ENCODE measurements at regions not wholly inside any gene's neighbourhood (a gene's known extent, or its start where the extent isn't known, plus 50 kb on each side); places are given as distances from the start of the nearest gene placed in this dataset.

GRCh38 chr2:207351171-207351570 is 178.6 kb upstream of the CREB1 start:
- TF ChIP-seq CTCF (IDR thresholded peaks at IDR 0.05; ENCODE audit: insufficient read depth, low read length, poor library complexity, severe bottlenecking): no peak
- Histone ChIP-seq H3K27me3 (ENCODE audit: control insufficient read depth, insufficient read depth, low read length) (no peaks in the 10 kb centered on the region), H3K4me3 (ENCODE audit: low read depth, low read length) (no peak overlapping the region)

DNA sequence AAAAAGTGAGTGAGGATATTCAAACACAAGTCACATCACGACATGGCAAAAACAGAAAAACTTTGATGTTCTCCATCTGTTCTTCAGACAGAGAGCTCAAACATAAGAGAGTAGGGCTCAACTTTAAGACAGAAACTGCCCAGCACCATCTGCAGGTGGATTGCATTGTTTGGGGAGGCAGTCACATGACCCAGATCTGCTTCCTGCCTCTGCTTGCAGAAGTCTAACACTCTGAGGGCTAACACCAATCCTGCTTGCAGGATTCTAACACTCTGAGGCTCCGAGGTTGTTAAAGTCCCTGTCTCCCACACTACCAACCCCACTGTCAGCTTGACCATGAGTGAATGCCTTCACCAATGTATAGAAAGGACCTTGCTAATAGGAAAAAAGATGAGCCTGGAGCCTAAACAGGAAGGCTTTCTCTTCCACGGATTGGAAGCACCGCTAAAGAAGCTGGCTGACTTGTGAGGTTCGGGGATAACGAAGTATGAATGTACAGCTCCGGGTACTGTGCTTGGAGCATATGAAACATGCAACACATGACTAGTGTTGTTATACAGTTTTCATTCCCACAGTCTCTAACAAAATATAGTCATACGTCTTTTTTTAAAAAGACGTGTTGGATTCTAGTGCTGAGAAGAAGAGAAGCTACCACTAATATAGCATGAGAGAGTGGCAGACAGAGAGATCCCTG is 176.6 kb upstream of the CREB1 start:
- Histone ChIP-seq H3K36me3 (ENCODE audit: control insufficient read depth, insufficient read depth, low read length) (no peaks in the 10 kb centered on the region), H3K27me3 (ENCODE audit: control insufficient read depth, insufficient read depth, low read length) (no peaks in the 10 kb centered on the region), H3K4me3 (ENCODE audit: low read depth, low read length) (no peak overlapping the region)
- TF ChIP-seq CTCF (IDR thresholded peaks at IDR 0.05; ENCODE audit: insufficient read depth, low read length, poor library complexity, severe bottlenecking): no peak
- no peak for DNase-seq (ENCODE audit: low read depth)

More at GRCh38 chr2:207351171-207351570, 178.6 kb upstream of the CREB1 start:
- no peak for DNase-seq (ENCODE audit: low read depth)
- H3K36me3 ChIP-seq (ENCODE audit: control insufficient read depth, insufficient read depth, low read length): no peaks in the 10 kb centered on the region

DNA sequence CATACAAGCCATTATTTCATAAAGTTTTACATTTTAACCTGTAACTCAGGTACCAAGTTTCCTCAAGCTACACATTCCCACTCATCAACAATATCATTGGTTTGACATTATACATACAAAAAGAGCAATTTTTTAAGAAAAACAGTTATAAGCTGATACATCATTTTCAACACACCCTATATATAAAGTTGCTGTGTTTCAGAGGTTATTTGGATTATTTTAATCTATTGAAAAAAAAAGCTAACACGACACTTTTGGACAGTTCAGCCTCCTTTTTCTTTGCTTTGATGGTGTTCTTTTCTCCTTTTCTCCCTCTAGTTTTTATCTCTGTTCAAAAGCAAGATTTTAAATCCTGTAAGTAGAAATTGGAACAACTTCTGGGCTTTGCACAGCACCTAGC is 175.9 kb upstream of the CREB1 start:
- DNase-seq (ENCODE audit: low read depth): no peak
- H3K36me3 ChIP-seq (ENCODE audit: control insufficient read depth, insufficient read depth, low read length): no peaks in the 10 kb centered on the region
- H3K27me3 ChIP-seq (ENCODE audit: control insufficient read depth, insufficient read depth, low read length): no peaks in the 10 kb centered on the region
- no peak overlapping the region for H3K4me3 ChIP-seq (ENCODE audit: low read depth, low read length)
- TF ChIP-seq CTCF (IDR thresholded peaks at IDR 0.05; ENCODE audit: insufficient read depth, low read length, poor library complexity, severe bottlenecking): no peak

- no peaks in the 10 kb centered on the region for H3K27me3 ChIP-seq (ENCODE audit: control insufficient read depth, insufficient read depth, low read length)
- H3K4me3 ChIP-seq (ENCODE audit: low read depth, low read length): no peak overlapping the region
- DNase-seq (ENCODE audit: low read depth): no peak
- no peak for TF ChIP-seq CTCF (IDR thresholded peaks at IDR 0.05; ENCODE audit: insufficient read depth, low read length, poor library complexity, severe bottlenecking)
- no peaks in the 10 kb centered on the region for H3K36me3 ChIP-seq (ENCODE audit: control insufficient read depth, insufficient read depth, low read length)
Measured at GRCh38 chr2:207354462-207354861, 175.3 kb upstream of the CREB1 start.

DNA sequence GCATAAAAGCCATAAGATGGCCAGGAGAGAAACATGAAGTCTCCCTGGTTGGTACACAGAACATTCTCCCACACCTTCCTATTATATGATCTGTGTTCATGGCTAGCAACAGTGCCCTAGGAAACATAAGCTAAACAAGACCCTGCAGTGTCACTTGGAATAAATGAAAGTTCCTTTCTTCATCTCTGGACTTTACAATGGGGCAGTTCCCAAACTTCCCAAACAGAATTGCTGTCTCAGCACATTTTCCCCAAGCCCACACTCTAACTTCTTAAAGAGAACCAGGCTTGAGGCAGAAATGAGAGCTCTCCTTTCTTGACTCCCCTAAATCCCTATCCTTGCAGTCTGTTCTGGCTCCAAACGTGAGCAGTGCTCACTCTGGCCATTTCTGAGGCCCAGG is 173.2 kb upstream of the CREB1 start:
- Histone ChIP-seq H3K27me3 (ENCODE audit: control insufficient read depth, insufficient read depth, low read length) (no peaks in the 10 kb centered on the region), H3K36me3 (ENCODE audit: control insufficient read depth, insufficient read depth, low read length) (no peaks in the 10 kb centered on the region), H3K4me3 (ENCODE audit: low read depth, low read length) (no peak overlapping the region)
- DNase-seq (ENCODE audit: low read depth): no peak
- TF ChIP-seq CTCF (IDR thresholded peaks at IDR 0.05; ENCODE audit: insufficient read depth, low read length, poor library complexity, severe bottlenecking): no peak

DNA sequence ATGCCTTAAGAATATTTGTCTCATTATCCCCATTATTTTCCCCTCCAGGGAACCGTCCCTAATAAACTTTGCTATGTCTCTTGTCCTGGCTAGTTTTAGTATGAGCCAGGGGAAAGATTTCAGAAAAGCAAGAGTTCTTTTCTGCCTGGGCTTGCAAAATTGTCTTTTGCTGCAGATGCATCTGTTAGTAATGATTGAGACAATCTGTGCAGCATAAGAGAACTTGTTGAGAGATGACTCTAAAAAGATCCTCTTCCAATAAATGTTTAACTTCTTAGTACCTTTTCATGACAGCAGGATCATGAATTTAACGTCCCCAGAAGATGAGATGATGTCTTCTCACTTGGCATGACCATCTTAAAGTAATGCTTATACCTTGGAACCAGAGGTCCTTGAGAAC is 172.5 kb upstream of the CREB1 start:
- Histone ChIP-seq H3K36me3 (ENCODE audit: control insufficient read depth, insufficient read depth, low read length) (no peaks in the 10 kb centered on the region), H3K27me3 (ENCODE audit: control insufficient read depth, insufficient read depth, low read length) (no peaks in the 10 kb centered on the region), H3K4me3 (ENCODE audit: low read depth, low read length) (no peak overlapping the region)
- DNase-seq (ENCODE audit: low read depth): no peak
- TF ChIP-seq CTCF (IDR thresholded peaks at IDR 0.05; ENCODE audit: insufficient read depth, low read length, poor library complexity, severe bottlenecking): no peak

Data from kidney epithelial cell (primary cell).